ENCODE measurements at regions not wholly inside any gene's neighbourhood (a gene's known extent, or its start where the extent isn't known, plus 50 kb on each side); places are given as distances from the start of the nearest gene placed in this dataset.

GRCh38 chr19:31761281-31761913 lies 412.2 kb upstream of the TSHZ3 start:
- DNase-seq, result no peak
- TF ChIP-seq NRF1 (IDR thresholded peaks at IDR 0.05; ENCODE audit: low read depth, low read length), result no peak
- TF ChIP-seq SIN3A (IDR thresholded peaks at IDR 0.05; ENCODE audit: borderline replicate concordance, low read depth, low read length), result no peak
- no peak for TF ChIP-seq CTCF (IDR thresholded peaks at IDR 0.05)
- no peaks in the 10 kb centered on the region for H3K79me2 ChIP-seq (ENCODE audit: insufficient read depth)
- H3K9ac ChIP-seq, result no peak overlapping the region
- POLR2A ChIA-PET, result no interaction called here
- H3K4me2 ChIP-seq, result no peak overlapping the region
- CTCF ChIA-PET, result interaction anchor here (0.8 kb wide), 1 partner anchor 10 kb away, joined by 3 read pairs; no protein-coding TSS in a partner anchor
- H3K27me3 ChIP-seq (ENCODE audit: insufficient read depth), result no peaks in the 10 kb centered on the region
- no peaks in the 10 kb centered on the region for H4K20me1 ChIP-seq (ENCODE audit: insufficient read depth)
- H3F3A ChIP-seq (replicated peaks; ENCODE audit: insufficient read depth), result no peaks in the 10 kb centered on the region
- no peak overlapping the region for H2AFZ ChIP-seq (ENCODE audit: low read depth)
- H3K27ac ChIP-seq (ENCODE audit: low read depth in 2 of 2, low read length in 1 of 2), result no peak overlapping the region
- no peaks in the 10 kb centered on the region for H3K9me2 ChIP-seq
- H3K4me3 ChIP-seq (ENCODE audit: low read depth in 2 of 2, low read length in 1 of 2), result no peak overlapping the region
- WGBS (ENCODE audit: low lambda C conversion rate), result 29% methylated on average over 12 of the region's 15 CpGs
- H3K36me3 ChIP-seq (replicated peaks in 1 of 2; ENCODE audit: control insufficient read depth in 1 of 2, insufficient read depth in 2 of 2, low read length in 1 of 2), result no peaks in the 10 kb centered on the region
- H3K4me1 ChIP-seq (ENCODE audit: control insufficient read depth in 1 of 2, insufficient read depth in 2 of 2, low read depth in 1 of 2, low read length in 1 of 2), result no peaks in the 10 kb centered on the region
- H3K9me3 ChIP-seq, result no peaks in the 10 kb centered on the region

GRCh38 chr19:31770223-31770622 lies 421.0 kb upstream of the TSHZ3 start:
- no peaks in the 10 kb centered on the region for H3K4me1 ChIP-seq (ENCODE audit: control insufficient read depth in 1 of 2, insufficient read depth in 2 of 2, low read depth in 1 of 2, low read length in 1 of 2)
- no peak overlapping the region for H3K4me3 ChIP-seq (ENCODE audit: low read depth in 2 of 2, low read length in 1 of 2)
- ChIA-PET POLR2A (no interaction called here), CTCF (no interaction called here)
- H3K36me3 ChIP-seq (replicated peaks in 1 of 2; ENCODE audit: control insufficient read depth in 1 of 2, insufficient read depth in 2 of 2, low read length in 1 of 2), result no peaks in the 10 kb centered on the region
- no peaks in the 10 kb centered on the region for H3K9me3 ChIP-seq
- no peaks in the 10 kb centered on the region for H3K79me2 ChIP-seq (ENCODE audit: insufficient read depth)
- H3K9me2 ChIP-seq, result no peaks in the 10 kb centered on the region
- no peak overlapping the region for H3K27ac ChIP-seq (ENCODE audit: low read depth in 2 of 2, low read length in 1 of 2)
- H3K9ac ChIP-seq, result no peak overlapping the region
- H3K4me2 ChIP-seq, result no peak overlapping the region
- DNase-seq, result no peak
- 27% methylated on average over 4 of the region's 4 CpGs for WGBS (ENCODE audit: low lambda C conversion rate)
- no peaks in the 10 kb centered on the region for H3K27me3 ChIP-seq (ENCODE audit: insufficient read depth)
- no peaks in the 10 kb centered on the region for H3F3A ChIP-seq (replicated peaks; ENCODE audit: insufficient read depth)
- no peaks in the 10 kb centered on the region for H4K20me1 ChIP-seq (ENCODE audit: insufficient read depth)
- H2AFZ ChIP-seq (ENCODE audit: low read depth), result no peak overlapping the region
- TF ChIP-seq SIN3A (IDR thresholded peaks at IDR 0.05; ENCODE audit: borderline replicate concordance, low read depth, low read length) (no peak), YY1 (IDR thresholded peaks at IDR 0.05; ENCODE audit: low read depth) (no peak), SMC3 (IDR thresholded peaks at IDR 0.05; ENCODE audit: low read depth, low read length) (no peak), RCOR1 (IDR thresholded peaks at IDR 0.05; ENCODE audit: low read length) (no peak), MEF2A (IDR thresholded peaks at IDR 0.05; ENCODE audit: borderline replicate concordance, low read depth) (no peak), EZH2phosphoT487 (IDR thresholded peaks at IDR 0.05; ENCODE audit: borderline replicate concordance, low read depth) (no peak), JUND (IDR thresholded peaks at IDR 0.05) (no peak), GABPA (IDR thresholded peaks at IDR 0.05; ENCODE audit: low read depth) (no peak), TAF1 (IDR thresholded peaks at IDR 0.05; ENCODE audit: borderline replicate concordance, low read depth, low read length) (no peak), REST (IDR thresholded peaks at IDR 0.05; ENCODE audit: low read depth, low read length) (no peak)

Data from SK-N-SH (cell line).